IMR-90 (cell line): ENCODE measurements at regions not wholly inside any gene's neighbourhood (a gene's known extent, or its start where the extent isn't known, plus 50 kb on each side); places are given as distances from the start of the nearest gene placed in this dataset.

ENCODE experiments used
- ATAC-seq: fragments of 200-7000 bp; cut with Tn5 transposase; 2 replicates; pipeline ENCODE4 v1.9.1; 2020; ENCODE audit warnings: low read depth, mild to moderate bottlenecking, moderate library complexity
- BruUV-seq: library from RNA; stranded (reverse); fragments of 400-500 nt; replicated peaks from 2 replicates; lab custom pipeline; 2021; lab: Mats Ljungman, UMichigan
- CTCF ChIA-PET: fragments of 300-600 bp; formaldehyde crosslinking; extraction: SDS; loops from one replicate; lab custom pipeline; 2021; ENCODE audit warnings: antibody characterized with exemption; lab: Yijun Ruan, JAX
- POLR2A ChIA-PET: fragments of 300-600 bp; sonication (Branson Sonifier 250); formaldehyde crosslinking; loops from one replicate; lab custom pipeline; 2022; ENCODE audit warnings: antibody characterized with exemption; ENCODE audit not compliant: unreplicated experiment; lab: Charles Lee
- DNase-seq: peaks from one replicate; pipeline ENCODE4 v3.0.0; 2013
- H2AFZ ChIP-seq: replicated peaks from 2 replicates; pipeline ENCODE3; 2013; ENCODE audit warnings: low read length, mild to moderate bottlenecking; ENCODE audit not compliant: poor library complexity
- H2AK5ac ChIP-seq: 2 replicates; pipeline ENCODE4 v1.6.1; 2013; ENCODE audit warnings: low read depth, low read length, inconsistent platforms
- H2AK9ac ChIP-seq: replicated peaks from 2 replicates; pipeline ENCODE3; 2013; ENCODE audit warnings: mild to moderate bottlenecking, low read depth, low read length, moderate library complexity; ENCODE audit not compliant: poor library complexity
- H2BK120ac ChIP-seq: 2 replicates; pipeline ENCODE4 v1.6.1; 2013; ENCODE audit warnings: low read depth, low read length, inconsistent platforms
- H2BK15ac ChIP-seq: 3 replicates; pipeline ENCODE4 v1.6.1; 2013; ENCODE audit warnings: low read depth, low read length, inconsistent platforms
- H2BK20ac ChIP-seq: 2 replicates; pipeline ENCODE4 v1.6.1; 2013; ENCODE audit warnings: low read depth, mild to moderate bottlenecking, inconsistent platforms, low read length, moderate library complexity
- H2BK5ac ChIP-seq: 2 replicates; pipeline ENCODE4 v1.6.1; 2013; ENCODE audit warnings: mild to moderate bottlenecking, low read depth, low read length, inconsistent platforms; ENCODE audit not compliant: poor library complexity, severe bottlenecking
- H3K14ac ChIP-seq: replicated peaks from 2 replicates; pipeline ENCODE4 v1.6.1; 2013; ENCODE audit warnings: low read depth, low read length, inconsistent platforms
- H3K18ac ChIP-seq: 2 replicates; pipeline ENCODE4 v1.6.1; 2013; ENCODE audit warnings: low read depth, low read length, control low read depth
- H3K23ac ChIP-seq: 2 replicates; pipeline ENCODE4 v1.6.1; 2013; ENCODE audit warnings: low read depth, low read length, inconsistent platforms
- H3K27ac ChIP-seq: 2 replicates; pipeline ENCODE4 v1.5.1; 2013; ENCODE audit warnings: mild to moderate bottlenecking, control low read depth, low read length; ENCODE audit not compliant: insufficient read depth
- H3K27me3 ChIP-seq: 2 replicates; pipeline ENCODE4 v1.6.1; 2013; ENCODE audit warnings: low read length; ENCODE audit not compliant: control insufficient read depth, insufficient read depth
- H3K36me3 ChIP-seq: 2 replicates; pipeline ENCODE4 v1.6.1; 2013; ENCODE audit warnings: low read length, mixed read lengths; ENCODE audit not compliant: control insufficient read depth, insufficient read depth
- H3K4ac ChIP-seq: 2 replicates; pipeline ENCODE4 v1.6.1; 2013; ENCODE audit warnings: low read depth, low read length, inconsistent platforms
- H3K4me1 ChIP-seq: 2 replicates; pipeline ENCODE4 v1.6.1; 2013; ENCODE audit warnings: low read length, mixed read lengths; ENCODE audit not compliant: control insufficient read depth, insufficient read depth
- H3K4me2 ChIP-seq: 2 replicates; pipeline ENCODE4 v1.6.1; 2013; ENCODE audit warnings: low read depth, mild to moderate bottlenecking, control low read depth, low read length, moderate library complexity
- H3K4me3 ChIP-seq: 2 replicates; pipeline ENCODE4 v1.5.1; 2013; ENCODE audit warnings: low read depth, mild to moderate bottlenecking, control low read depth, low read length, moderate library complexity; ENCODE audit not compliant: insufficient read depth
- H3K56ac ChIP-seq: 2 replicates; pipeline ENCODE4 v1.6.1; 2013; ENCODE audit warnings: low read length, inconsistent platforms; ENCODE audit not compliant: insufficient read depth; ENCODE audit errors: extremely low read depth
- H3K79me1 ChIP-seq, 2 experiments: 2 replicates each; pipeline ENCODE4 v1.6.1; 2013; ENCODE audit warnings: low read length in 2 of 2, inconsistent platforms in 1 of 2, low read depth in 1 of 2
- H3K9ac ChIP-seq: 2 replicates; pipeline ENCODE4 v1.6.1; 2013; ENCODE audit warnings: low read depth, low read length, control low read depth
- H3K9me1 ChIP-seq: 2 replicates; pipeline ENCODE4 v1.6.1; 2013; ENCODE audit warnings: low read length, inconsistent platforms; ENCODE audit not compliant: insufficient read depth
- H3K9me3 ChIP-seq: 2 replicates; pipeline ENCODE4 v1.6.1; 2013; ENCODE audit warnings: low read length; ENCODE audit not compliant: control insufficient read depth, insufficient read depth
- H4K20me1 ChIP-seq: 2 replicates; pipeline ENCODE4 v1.6.1; 2013; ENCODE audit warnings: low read length, inconsistent platforms; ENCODE audit not compliant: insufficient read depth
- H4K5ac ChIP-seq: 2 replicates; pipeline ENCODE4 v1.6.1; 2013; ENCODE audit warnings: mild to moderate bottlenecking, low read depth, low read length, control low read depth
- H4K8ac ChIP-seq, 2 experiments: 2 replicates each; pipeline ENCODE4 v1.6.1; 2013; ENCODE audit warnings: low read depth in 2 of 2, low read length in 2 of 2, control low read depth in 1 of 2, inconsistent platforms in 1 of 2
- H4K91ac ChIP-seq: 2 replicates; pipeline ENCODE4 v1.6.1; 2013; ENCODE audit warnings: low read depth, low read length, inconsistent platforms; ENCODE audit not compliant: insufficient read depth
- NFE2L2 ChIP-seq: fragments of 150-350 bp; IDR thresholded peaks from 2 replicates; pipeline ENCODE4 v1.6.1; 2016; ENCODE audit warnings: low read depth, mild to moderate bottlenecking, low read length
- RAD21 ChIP-seq: IDR thresholded peaks from 2 replicates; pipeline ENCODE4 v1.6.1; 2012; ENCODE audit warnings: low read length, improper control_type of control experiment
- WGBS, 2 experiments: methylation state at CpG; one replicate each; pipeline versions ENCODE4 v1.1.5 to v1.1.7; 2013; ENCODE audit warnings: missing lambda C conversion rate in 2 of 2; ENCODE audit not compliant: insufficient read length in 1 of 2; ENCODE audit errors: extremely low coverage in 2 of 2; 5-methylcytosine and 5-hydroxymethylcytosine counted together
- dilution Hi-C: fragments of 300-500 bp; cut with HindIII; formaldehyde crosslinking; loops from one replicate; pipeline ENCODE4 v1.14.3; 2018; ENCODE audit warnings: low sequenced_read_pairs; ENCODE audit not compliant: unreplicated experiment
- in situ Hi-C: fragments of 300-500 bp; cut with MboI; formaldehyde crosslinking; loops from 3 replicates; pipeline ENCODE4 v1.14.3; 2019; ENCODE audit warnings: low sequenced_read_pairs, inconsistent platforms, mixed read lengths
- intact Hi-C: fragments of 100-400 bp; cut with micrococcal nuclease; formaldehyde crosslinking; loops from 2 replicates; pipeline ENCODE4 v1.10.0; 2022
- TF ChIP-seq, protein P1 (sequence below): fragments of 150-350 bp; IDR thresholded peaks from 2 replicates; pipeline ENCODE4 v1.6.1; 2017; ENCODE audit warnings: mild to moderate bottlenecking, antibody characterized with exemption, low read length, low read depth

- no peak overlapping the region for H2AK9ac ChIP-seq
- H3K56ac ChIP-seq, result no peak overlapping the region
- no peak overlapping the region for H3K23ac ChIP-seq
- in situ Hi-C loops (no loop called here), intact Hi-C loops (loop anchor here (5.0 kb wide), 1 partner anchor 64 kb away; no protein-coding TSS in a partner anchor), dilution Hi-C loops (no loop called here)
- H3K4me2 ChIP-seq, result no peak overlapping the region
- no peak overlapping the region for H2AK5ac ChIP-seq
- DNase-seq (no peak), ATAC-seq (no peak)
- no peak overlapping the region for H3K18ac ChIP-seq
- no peak overlapping the region for H4K8ac ChIP-seq
- no peak overlapping the region for H2AFZ ChIP-seq
- ChIA-PET POLR2A (interaction anchor here (0.5 kb wide), 1 partner anchor 55 kb away, joined by 3 read pairs; no protein-coding TSS in a partner anchor), CTCF (interaction anchor here (0.8 kb wide), 1 partner anchor 76 kb away, joined by 3 read pairs; no protein-coding TSS in a partner anchor)
- no peak overlapping the region for H3K14ac ChIP-seq
- H3K79me1 ChIP-seq, result no peaks in the 10 kb centered on the region
- H3K4me3 ChIP-seq, result no peak overlapping the region
- H4K20me1 ChIP-seq, result no peaks in the 10 kb centered on the region
- no TSS peak for BruUV-seq
- H3K36me3 ChIP-seq, result no peaks in the 10 kb centered on the region
- H4K5ac ChIP-seq, result no peak overlapping the region
- H3K9me3 ChIP-seq, result no peaks in the 10 kb centered on the region
- no peak overlapping the region; the same call in 1 of the 2 replicates for H2BK20ac ChIP-seq
- H3K9me1 ChIP-seq, result peaks cover 4% of the 10 kb centered on the region; the same call in 1 of the 2 replicates
- H3K27ac ChIP-seq, result no peak overlapping the region
- whole genome bisulfite sequencing, 2 experiments, result no CpG with 5 or more reads among the region's 3 CpGs
- H4K91ac ChIP-seq, result no peak overlapping the region
- H3K4me1 ChIP-seq, result peaks cover 6% of the 10 kb centered on the region
- TF ChIP-seq, protein P1, sequence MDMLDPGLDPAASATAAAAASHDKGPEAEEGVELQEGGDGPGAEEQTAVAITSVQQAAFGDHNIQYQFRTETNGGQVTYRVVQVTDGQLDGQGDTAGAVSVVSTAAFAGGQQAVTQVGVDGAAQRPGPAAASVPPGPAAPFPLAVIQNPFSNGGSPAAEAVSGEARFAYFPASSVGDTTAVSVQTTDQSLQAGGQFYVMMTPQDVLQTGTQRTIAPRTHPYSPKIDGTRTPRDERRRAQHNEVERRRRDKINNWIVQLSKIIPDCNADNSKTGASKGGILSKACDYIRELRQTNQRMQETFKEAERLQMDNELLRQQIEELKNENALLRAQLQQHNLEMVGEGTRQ, result no peak
- no peak for TF ChIP-seq RAD21
- no peak for TF ChIP-seq NFE2L2
- no peak overlapping the region for H2BK120ac ChIP-seq
- no peak overlapping the region for H3K9ac ChIP-seq
- H3K27me3 ChIP-seq, result 0 out of 2 replicates have a peak, but pooled peaks cover 3% of the 10 kb centered on the region
- no peak overlapping the region for H2BK15ac ChIP-seq
- H3K4ac ChIP-seq, result no peak overlapping the region
- no peak overlapping the region for H2BK5ac ChIP-seq
These were observed 170.0 kb downstream of the PTEN start for GRCh38 chr10:88033385-88033784.
